HG03571 (cell line): ENCODE measurements at regions not wholly inside any gene's neighbourhood (a gene's known extent, or its start where the extent isn't known, plus 50 kb on each side); places are given as distances from the start of the nearest gene placed in this dataset.

ENCODE experiments used
- ATAC-seq: cut with Tn5 transposase; IDR thresholded peaks from one replicate; pipeline ENCODE4 v1.9.1; 2021; ENCODE audit not compliant: unreplicated experiment

- ATAC-seq = no peak
Observed at GRCh38 chr5:51271261-51271660, 112.0 kb upstream of the ISL1 start.

- no peak for ATAC-seq
Observed at GRCh38 chr5:51273021-51273420, 110.2 kb upstream of the ISL1 start.

- no peak for ATAC-seq
Observed at GRCh38 chr5:51273871-51274270, 109.4 kb upstream of the ISL1 start.

- ATAC-seq = no peak
Observed at GRCh38 chr5:51275428-51275827, 107.8 kb upstream of the ISL1 start.

- ATAC-seq = no peak
Observed at GRCh38 chr5:51276250-51276649, 107.0 kb upstream of the ISL1 start.

- no peak for ATAC-seq
Observed at GRCh38 chr5:51278539-51278938, 104.7 kb upstream of the ISL1 start.

- ATAC-seq = no peak
Observed at GRCh38 chr5:51279983-51280706, 103.1 kb upstream of the ISL1 start.

GRCh38 chr5:51286046-51286445 is 97.2 kb upstream of the ISL1 start:
- ATAC-seq = no peak

GRCh38 chr5:51302343-51302742 is 80.9 kb upstream of the ISL1 start:
- ATAC-seq = no peak

GRCh38 chr5:51326844-51327243 is 56.4 kb upstream of the ISL1 start:
- no peak for ATAC-seq
